H1 (cell line): ENCODE measurements at regions not wholly inside any gene's neighbourhood (a gene's known extent, or its start where the extent isn't known, plus 50 kb on each side); places are given as distances from the start of the nearest gene placed in this dataset.

Experiments used
- BACH1 ChIP-seq: IDR thresholded peaks from 2 replicates; pipeline ENCODE4 v1.6.1; 2012; ENCODE audit warnings: low read length, improper control_type of control experiment
- EZH2 ChIP-seq: fragments of 200-600 bp; sonication (generic); IDR thresholded peaks from 2 replicates; pipeline ENCODE4 v1.7.1; 2012; ENCODE audit warnings: low read depth, mild to moderate bottlenecking, moderate library complexity, low read length, inconsistent platforms; ENCODE audit not compliant: severe bottlenecking
- JUN ChIP-seq: IDR thresholded peaks from 2 replicates; pipeline ENCODE4 v1.6.1; 2011; ENCODE audit warnings: low read depth, mild to moderate bottlenecking, improper control_type of control experiment, low read length
- NRF1 ChIP-seq: IDR thresholded peaks from 2 replicates; pipeline ENCODE4 v1.6.1; 2011; ENCODE audit warnings: mild to moderate bottlenecking, low read depth, low read length, improper control_type of control experiment
- RFX5 ChIP-seq: IDR thresholded peaks from 2 replicates; pipeline ENCODE4 v1.6.1; 2011; ENCODE audit warnings: low read depth, low read length, improper control_type of control experiment, borderline replicate concordance
- SAP30 ChIP-seq: fragments of 300-600 bp; sonication (generic); IDR thresholded peaks from 2 replicates; pipeline ENCODE4 v1.7.1; 2012; ENCODE audit warnings: low read length, moderate library complexity, mild to moderate bottlenecking, inconsistent platforms; ENCODE audit not compliant: insufficient read depth, insufficient replicate concordance
- SP1 ChIP-seq: IDR thresholded peaks from 2 replicates; pipeline ENCODE4 v1.6.1; 2011; ENCODE audit warnings: low read depth, low read length
- SRF ChIP-seq: IDR thresholded peaks from 2 replicates; pipeline ENCODE4 v1.6.1; 2011; ENCODE audit warnings: mild to moderate bottlenecking, low read depth, low read length, moderate library complexity
- TAF1 ChIP-seq: IDR thresholded peaks from 2 replicates; pipeline ENCODE4 v1.6.1; 2011; ENCODE audit warnings: mild to moderate bottlenecking, low read depth, low read length
- YY1 ChIP-seq: IDR thresholded peaks from 2 replicates; pipeline ENCODE4 v1.6.1; 2011; ENCODE audit warnings: low read depth, mild to moderate bottlenecking, low read length
- ZNF274 ChIP-seq: IDR thresholded peaks from 2 replicates; pipeline ENCODE4 v1.7.0; 2012; ENCODE audit warnings: low read length, borderline replicate concordance; ENCODE audit errors: extremely low read depth
- TF ChIP-seq, protein P1 (sequence below), 3 experiments: IDR thresholded peaks; 1 replicate in 2 of 3; 2 replicates in 1 of 3; pipeline versions ENCODE4 v1.5.1 to v1.6.1; 2011; ENCODE audit warnings: low read length in 3 of 3, mild to moderate bottlenecking in 3 of 3, inconsistent platforms in 2 of 3, low read depth in 1 of 3, moderate library complexity in 1 of 3; ENCODE audit not compliant: insufficient read depth in 1 of 3; ENCODE audit errors: control extremely low read depth in 1 of 3

DNA sequence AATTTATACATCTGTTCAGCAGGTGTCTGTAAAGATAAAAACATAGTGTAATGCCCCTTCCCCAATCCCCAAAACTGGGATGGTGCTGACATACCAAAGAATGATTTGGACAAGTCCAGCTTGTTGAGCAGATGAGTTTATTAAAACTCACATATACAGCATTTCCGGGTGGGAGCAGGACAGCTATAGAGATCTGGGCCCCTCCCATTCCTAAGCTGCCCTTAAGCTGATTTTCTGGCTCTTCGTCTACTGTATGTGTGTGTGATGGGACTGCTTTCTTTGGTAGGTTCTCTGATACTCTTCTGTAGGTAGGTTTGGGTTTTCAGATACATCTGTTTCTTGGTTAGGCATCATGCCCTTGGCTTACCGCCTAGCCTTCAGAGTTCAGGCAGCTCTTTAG is 703.7 kb upstream of the PCDH10 start:
- TF ChIP-seq NRF1 (no peak), EZH2 (no peak), SAP30 (no peak), TAF1 (no peak), ZNF274 (no peak), SRF (no peak), BACH1 (no peak), SP1 (no peak), JUN (no peak), RFX5 (no peak), YY1 (no peak)
- TF ChIP-seq, protein P1, sequence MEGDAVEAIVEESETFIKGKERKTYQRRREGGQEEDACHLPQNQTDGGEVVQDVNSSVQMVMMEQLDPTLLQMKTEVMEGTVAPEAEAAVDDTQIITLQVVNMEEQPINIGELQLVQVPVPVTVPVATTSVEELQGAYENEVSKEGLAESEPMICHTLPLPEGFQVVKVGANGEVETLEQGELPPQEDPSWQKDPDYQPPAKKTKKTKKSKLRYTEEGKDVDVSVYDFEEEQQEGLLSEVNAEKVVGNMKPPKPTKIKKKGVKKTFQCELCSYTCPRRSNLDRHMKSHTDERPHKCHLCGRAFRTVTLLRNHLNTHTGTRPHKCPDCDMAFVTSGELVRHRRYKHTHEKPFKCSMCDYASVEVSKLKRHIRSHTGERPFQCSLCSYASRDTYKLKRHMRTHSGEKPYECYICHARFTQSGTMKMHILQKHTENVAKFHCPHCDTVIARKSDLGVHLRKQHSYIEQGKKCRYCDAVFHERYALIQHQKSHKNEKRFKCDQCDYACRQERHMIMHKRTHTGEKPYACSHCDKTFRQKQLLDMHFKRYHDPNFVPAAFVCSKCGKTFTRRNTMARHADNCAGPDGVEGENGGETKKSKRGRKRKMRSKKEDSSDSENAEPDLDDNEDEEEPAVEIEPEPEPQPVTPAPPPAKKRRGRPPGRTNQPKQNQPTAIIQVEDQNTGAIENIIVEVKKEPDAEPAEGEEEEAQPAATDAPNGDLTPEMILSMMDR (IDR thresholded peaks at IDR 0.05; ENCODE audit: control extremely low read depth in 1 of 3, insufficient read depth in 1 of 3, low read depth in 1 of 3, low read length in 3 of 3) = no peak
